ENCODE measurements at regions not wholly inside any gene's neighbourhood (a gene's known extent, or its start where the extent isn't known, plus 50 kb on each side); places are given as distances from the start of the nearest gene placed in this dataset.
"Not testable (repeated sequence)": the region's sequence is repeated elsewhere in the genome, so short reads cannot be mapped to it uniquely, and the experiment has no call there.

GRCh38 chr2:205865905-205866441 is 183.7 kb downstream of the NRP2 start:
- H3K18ac ChIP-seq (ENCODE audit: low read length), result peak overlapping the region; percentile 32
- no peak overlapping the region for H2AK5ac ChIP-seq (ENCODE audit: low read depth, low read length)
- H3K4me3 ChIP-seq (ENCODE audit: low read length in 2 of 2), result no peak overlapping the region
- peak overlapping the region; percentile 83 for H3K14ac ChIP-seq (ENCODE audit: low read length)
- H3K9me3 ChIP-seq (replicated peaks in 1 of 2; ENCODE audit: control insufficient read depth in 2 of 2, insufficient read depth in 1 of 2, low read depth in 1 of 2, low read length in 2 of 2), result no peaks in the 10 kb centered on the region
- no peak overlapping the region for H2BK15ac ChIP-seq (ENCODE audit: low read length)
- no peak overlapping the region for H3K23ac ChIP-seq (ENCODE audit: low read depth, low read length, poor library complexity)
- no peak overlapping the region for H2AFZ ChIP-seq (ENCODE audit: low read length)
- H2BK12ac ChIP-seq (ENCODE audit: low read length), result no peak overlapping the region
- H4K91ac ChIP-seq (ENCODE audit: low read depth, low read length, poor library complexity), result no peak overlapping the region
- H4K8ac ChIP-seq (ENCODE audit: low read depth, low read length), result no peak overlapping the region
- no peaks in the 10 kb centered on the region for H3K36me3 ChIP-seq (replicated peaks in 1 of 2; ENCODE audit: control insufficient read depth in 2 of 2, insufficient read depth in 2 of 2, low read length in 2 of 2)
- no peak for DNase-seq (ENCODE audit: low spot score)
- H3K4me1 ChIP-seq (ENCODE audit: control insufficient read depth in 2 of 2, insufficient read depth in 1 of 2, low read depth in 1 of 2, low read length in 2 of 2), result no peaks in the 10 kb centered on the region
- no peak overlapping the region for H3K27ac ChIP-seq (replicated peaks; ENCODE audit: low read length)
- H3K9ac ChIP-seq (ENCODE audit: low read depth, low read length, poor library complexity), result no peak overlapping the region
- H2BK120ac ChIP-seq (ENCODE audit: low read depth, low read length), result no peak overlapping the region
- peaks cover 0 to 3% (median 0%) of the 10 kb centered on the region in 3 experiments for H3K27me3 ChIP-seq (ENCODE audit: control insufficient read depth in 3 of 3, insufficient read depth in 3 of 3, low read depth in 1 of 3, low read length in 3 of 3)
- no peak overlapping the region for H3K4me2 ChIP-seq (ENCODE audit: insufficient read depth, low read length, poor library complexity, severe bottlenecking)
- no peak overlapping the region for H3K4ac ChIP-seq (ENCODE audit: low read length)
- H3K79me1 ChIP-seq (ENCODE audit: low read depth, low read length), result no peaks in the 10 kb centered on the region
- no CpG with 5 or more reads among the region's 7 CpGs for WGBS, 2 donors (ENCODE audit: extremely low coverage in 2 of 2, insufficient read length in 2 of 2, insufficient replicate concordance in 1 of 2)
- H2BK5ac ChIP-seq (ENCODE audit: low read length), result no peak overlapping the region

- no peak overlapping the region for H2BK12ac ChIP-seq (ENCODE audit: low read length)
- peaks cover 0 to 5% (median 0%) of the 10 kb centered on the region in 3 experiments for H3K27me3 ChIP-seq (ENCODE audit: control insufficient read depth in 3 of 3, insufficient read depth in 3 of 3, low read depth in 1 of 3, low read length in 3 of 3)
- no peak for DNase-seq (ENCODE audit: low spot score)
- no peak overlapping the region for H2BK15ac ChIP-seq (ENCODE audit: low read length)
- no peak overlapping the region for H3K27ac ChIP-seq (replicated peaks; ENCODE audit: low read length)
- H2AFZ ChIP-seq (ENCODE audit: low read length), result no peak overlapping the region
- H4K8ac ChIP-seq (ENCODE audit: low read depth, low read length), result no peak overlapping the region
- no peak overlapping the region for H3K14ac ChIP-seq (ENCODE audit: low read length)
- H3K18ac ChIP-seq (ENCODE audit: low read length), result no peak overlapping the region
- H3K4me1 ChIP-seq (ENCODE audit: control insufficient read depth in 2 of 2, insufficient read depth in 1 of 2, low read depth in 1 of 2, low read length in 2 of 2), result peaks cover 0 to 2% of the 10 kb centered on the region in 2 donors
- no peak overlapping the region for H2BK5ac ChIP-seq (ENCODE audit: low read length)
- H3K9me3 ChIP-seq (replicated peaks in 1 of 2; ENCODE audit: control insufficient read depth in 2 of 2, insufficient read depth in 1 of 2, low read depth in 1 of 2, low read length in 2 of 2), result no peaks in the 10 kb centered on the region
- no peak overlapping the region for H4K91ac ChIP-seq (ENCODE audit: low read depth, low read length, poor library complexity)
- H3K79me1 ChIP-seq (ENCODE audit: low read depth, low read length), result no peaks in the 10 kb centered on the region
- H3K4ac ChIP-seq (ENCODE audit: low read length), result no peak overlapping the region
- WGBS, 2 donors (ENCODE audit: extremely low coverage in 2 of 2, insufficient read length in 2 of 2, insufficient replicate concordance in 1 of 2), result no CpG with 5 or more reads among the region's 3 CpGs
- no peaks in the 10 kb centered on the region for H3K36me3 ChIP-seq (replicated peaks in 1 of 2; ENCODE audit: control insufficient read depth in 2 of 2, insufficient read depth in 2 of 2, low read length in 2 of 2)
- no peak overlapping the region for H3K4me3 ChIP-seq (ENCODE audit: low read length in 2 of 2)
- H3K23ac ChIP-seq (ENCODE audit: low read depth, low read length, poor library complexity), result no peak overlapping the region
- H2BK120ac ChIP-seq (ENCODE audit: low read depth, low read length), result no peak overlapping the region
- no peak overlapping the region for H2AK5ac ChIP-seq (ENCODE audit: low read depth, low read length)
- H3K4me2 ChIP-seq (ENCODE audit: insufficient read depth, low read length, poor library complexity, severe bottlenecking), result no peak overlapping the region
- H3K9ac ChIP-seq (ENCODE audit: low read depth, low read length, poor library complexity), result no peak overlapping the region
Observed at GRCh38 chr2:205865056-205865455, 182.8 kb downstream of the NRP2 start.

- H2BK5ac ChIP-seq (ENCODE audit: low read length), result no peak overlapping the region
- no peak overlapping the region for H3K4me2 ChIP-seq (ENCODE audit: insufficient read depth, low read length, poor library complexity, severe bottlenecking)
- DNase-seq (ENCODE audit: low spot score), result no peak
- peaks cover 0 to 5% (median 0%) of the 10 kb centered on the region in 3 experiments for H3K27me3 ChIP-seq (ENCODE audit: control insufficient read depth in 3 of 3, insufficient read depth in 3 of 3, low read depth in 1 of 3, low read length in 3 of 3)
- no peaks in the 10 kb centered on the region for H3K79me1 ChIP-seq (ENCODE audit: low read depth, low read length)
- no peak overlapping the region for H3K4me3 ChIP-seq (ENCODE audit: low read length in 2 of 2)
- H3K14ac ChIP-seq (ENCODE audit: low read length), result no peak overlapping the region
- WGBS, 2 donors (ENCODE audit: extremely low coverage in 2 of 2, insufficient read length in 2 of 2, insufficient replicate concordance in 1 of 2), result no CpG with 5 or more reads among the region's 1 CpG
- H3K36me3 ChIP-seq (replicated peaks in 1 of 2; ENCODE audit: control insufficient read depth in 2 of 2, insufficient read depth in 2 of 2, low read length in 2 of 2), result no peaks in the 10 kb centered on the region
- no peak overlapping the region for H2BK12ac ChIP-seq (ENCODE audit: low read length)
- H4K8ac ChIP-seq (ENCODE audit: low read depth, low read length), result no peak overlapping the region
- H2AK5ac ChIP-seq (ENCODE audit: low read depth, low read length), result no peak overlapping the region
- H3K4me1 ChIP-seq (ENCODE audit: control insufficient read depth in 2 of 2, insufficient read depth in 1 of 2, low read depth in 1 of 2, low read length in 2 of 2), result peaks cover 0 to 2% of the 10 kb centered on the region in 2 donors
- H3K4ac ChIP-seq (ENCODE audit: low read length), result no peak overlapping the region
- H3K9me3 ChIP-seq (replicated peaks in 1 of 2; ENCODE audit: control insufficient read depth in 2 of 2, insufficient read depth in 1 of 2, low read depth in 1 of 2, low read length in 2 of 2), result no peaks in the 10 kb centered on the region
- H4K91ac ChIP-seq (ENCODE audit: low read depth, low read length, poor library complexity), result no peak overlapping the region
- H2BK15ac ChIP-seq (ENCODE audit: low read length), result no peak overlapping the region
- no peak overlapping the region for H3K23ac ChIP-seq (ENCODE audit: low read depth, low read length, poor library complexity)
- no peak overlapping the region for H2AFZ ChIP-seq (ENCODE audit: low read length)
- H3K9ac ChIP-seq (ENCODE audit: low read depth, low read length, poor library complexity), result no peak overlapping the region
- H3K18ac ChIP-seq (ENCODE audit: low read length), result no peak overlapping the region
- H2BK120ac ChIP-seq (ENCODE audit: low read depth, low read length), result no peak overlapping the region
- no peak overlapping the region for H3K27ac ChIP-seq (replicated peaks; ENCODE audit: low read length)
Observed at GRCh38 chr2:205864491-205864890, 182.2 kb downstream of the NRP2 start.

- not testable (repeated sequence) for H3K4me2 ChIP-seq (ENCODE audit: insufficient read depth, low read length, poor library complexity, severe bottlenecking); H2BK120ac ChIP-seq (ENCODE audit: low read depth, low read length); H3K27ac ChIP-seq (replicated peaks; ENCODE audit: low read length); H2BK15ac ChIP-seq (ENCODE audit: low read length); H3K4me1 ChIP-seq (ENCODE audit: control insufficient read depth in 2 of 2, insufficient read depth in 1 of 2, low read depth in 1 of 2, low read length in 2 of 2); H2BK5ac ChIP-seq (ENCODE audit: low read length); H3K36me3 ChIP-seq (replicated peaks in 1 of 2; ENCODE audit: control insufficient read depth in 2 of 2, insufficient read depth in 2 of 2, low read length in 2 of 2); H3K9me3 ChIP-seq (replicated peaks in 1 of 2; ENCODE audit: control insufficient read depth in 2 of 2, insufficient read depth in 1 of 2, low read depth in 1 of 2, low read length in 2 of 2); H3K79me1 ChIP-seq (ENCODE audit: low read depth, low read length); H3K14ac ChIP-seq (ENCODE audit: low read length); H3K4me3 ChIP-seq (ENCODE audit: low read length in 2 of 2); H3K18ac ChIP-seq (ENCODE audit: low read length); DNase-seq (ENCODE audit: low spot score); H3K9ac ChIP-seq (ENCODE audit: low read depth, low read length, poor library complexity); H4K8ac ChIP-seq (ENCODE audit: low read depth, low read length); H3K23ac ChIP-seq (ENCODE audit: low read depth, low read length, poor library complexity); H3K4ac ChIP-seq (ENCODE audit: low read length); H2AFZ ChIP-seq (ENCODE audit: low read length); H2BK12ac ChIP-seq (ENCODE audit: low read length); H4K91ac ChIP-seq (ENCODE audit: low read depth, low read length, poor library complexity); H2AK5ac ChIP-seq (ENCODE audit: low read depth, low read length); H3K27me3 ChIP-seq (ENCODE audit: control insufficient read depth in 3 of 3, insufficient read depth in 3 of 3, low read depth in 1 of 3, low read length in 3 of 3)
- no CpG with 5 or more reads among the region's 4 CpGs for WGBS, 2 donors (ENCODE audit: extremely low coverage in 2 of 2, insufficient read length in 2 of 2, insufficient replicate concordance in 1 of 2)
Observed at GRCh38 chr2:205862761-205863160, 180.5 kb downstream of the NRP2 start.

Data from neuronal stem cell (in vitro differentiated cells).